Liver (tissue), 8 donors: ENCODE measurements at regions not wholly inside any gene's neighbourhood (a gene's known extent, or its start where the extent isn't known, plus 50 kb on each side); places are given as distances from the start of the nearest gene placed in this dataset.

Experiments
- DNase-seq: peaks from one replicate; pipeline ENCODE4 v3.0.0-alpha.2; 2017; ENCODE audit warnings: low spot score
- H3K27ac ChIP-seq, 2 donors: one replicate each; pipeline ENCODE4 v1.7.0; 2013; ENCODE audit warnings: inconsistent platforms in 2 of 2, low read length in 2 of 2, control low read depth in 1 of 2, low read depth in 1 of 2, mild to moderate bottlenecking in 1 of 2
- H3K27me3 ChIP-seq, 4 donors: one replicate each; pipeline versions ENCODE4 v1.6.1 to v1.7.0; 2013; ENCODE audit warnings: low read length in 3 of 4, inconsistent platforms in 1 of 4, mild to moderate bottlenecking in 1 of 4, moderate library complexity in 1 of 4; ENCODE audit not compliant: control insufficient read depth in 4 of 4, insufficient read depth in 4 of 4
- H3K36me3 ChIP-seq, 4 donors: one replicate each; pipeline versions ENCODE4 v1.6.1 to v1.7.0; 2013; ENCODE audit warnings: low read length in 3 of 4, mild to moderate bottlenecking in 3 of 4, low read depth in 1 of 4, moderate library complexity in 1 of 4; ENCODE audit not compliant: control insufficient read depth in 4 of 4, insufficient read depth in 3 of 4
- H3K4me1 ChIP-seq, 4 donors: one replicate each; pipeline versions ENCODE4 v1.6.1 to v1.7.0; 2013; ENCODE audit warnings: low read length in 3 of 4, mild to moderate bottlenecking in 3 of 4, moderate library complexity in 1 of 4; ENCODE audit not compliant: control insufficient read depth in 4 of 4, insufficient read depth in 4 of 4
- H3K4me3 ChIP-seq, 3 donors: one replicate each; pipeline versions ENCODE4 v1.6.1 to v1.7.0; 2013; ENCODE audit warnings: low read length in 3 of 3, control low read depth in 1 of 3, low read depth in 1 of 3, mild to moderate bottlenecking in 1 of 3
- H3K9ac ChIP-seq, 2 donors: one replicate each; pipeline ENCODE4 v1.7.0; 2013; ENCODE audit warnings: low read length in 2 of 2, mild to moderate bottlenecking in 2 of 2, moderate library complexity in 2 of 2, control low read depth in 1 of 2, low read depth in 1 of 2
- H3K9me3 ChIP-seq, 4 donors: one replicate each; pipeline versions ENCODE4 v1.6.1 to v1.7.0; 2013; ENCODE audit warnings: low read length in 3 of 4; ENCODE audit not compliant: control insufficient read depth in 4 of 4
- EGR1 ChIP-seq, 2 donors: IDR thresholded peaks; 2 replicates each; pipeline ENCODE4 v1.6.1; 2016 to 2018; ENCODE audit warnings: antibody characterized with exemption in 2 of 2, low read depth in 2 of 2
- FOXA1 ChIP-seq: IDR thresholded peaks from 2 replicates; pipeline ENCODE4 v1.6.1; 2016; ENCODE audit warnings: antibody characterized with exemption
- FOXA2 ChIP-seq: IDR thresholded peaks from 2 replicates; pipeline ENCODE4 v1.6.1; 2016; ENCODE audit warnings: antibody characterized with exemption
- GABPA ChIP-seq, 2 donors: IDR thresholded peaks in 1 of 2; conservative IDR thresholded peaks in 1 of 2; 2 replicates each; pipeline ENCODE4 v1.6.1; 2016; ENCODE audit warnings: antibody characterized with exemption in 2 of 2, mild to moderate bottlenecking in 1 of 2, moderate library complexity in 1 of 2
- HNF4A ChIP-seq, 2 donors: conservative IDR thresholded peaks; 2 replicates each; pipeline ENCODE4 v1.6.1; 2016; ENCODE audit warnings: antibody characterized with exemption in 2 of 2, mild to moderate bottlenecking in 2 of 2
- HNF4G ChIP-seq: IDR thresholded peaks from 2 replicates; pipeline ENCODE4 v1.6.1; 2016; ENCODE audit warnings: antibody characterized with exemption
- JUND ChIP-seq, 2 donors: IDR thresholded peaks; 2 replicates each; pipeline ENCODE4 v1.6.1; 2016; ENCODE audit warnings: antibody characterized with exemption in 2 of 2
- NR2F2 ChIP-seq: IDR thresholded peaks from 2 replicates; pipeline ENCODE4 v1.6.1; 2016; ENCODE audit warnings: antibody characterized with exemption
- RAD21 ChIP-seq, 2 donors: IDR thresholded peaks; 2 replicates each; pipeline ENCODE4 v1.6.1; 2016; ENCODE audit warnings: antibody characterized with exemption in 2 of 2, mild to moderate bottlenecking in 2 of 2
- RXRA ChIP-seq, 2 donors: IDR thresholded peaks; 2 replicates each; pipeline ENCODE4 v1.6.1; 2017 to 2018; ENCODE audit warnings: antibody characterized with exemption in 2 of 2, mild to moderate bottlenecking in 1 of 2
- SP1 ChIP-seq: IDR thresholded peaks from 2 replicates; pipeline ENCODE4 v1.6.1; 2018; ENCODE audit warnings: antibody characterized with exemption, mild to moderate bottlenecking
- TAF1 ChIP-seq: conservative IDR thresholded peaks from 2 replicates; pipeline ENCODE4 v1.6.1; 2016; ENCODE audit warnings: antibody characterized with exemption, mild to moderate bottlenecking
- YY1 ChIP-seq: IDR thresholded peaks from 2 replicates; pipeline ENCODE4 v1.6.1; 2016; ENCODE audit warnings: antibody characterized with exemption, mild to moderate bottlenecking
- WGBS: extraction: QIAGEN DNeasy Blood & Tissue Kit; methylation state at CpG from one replicate; pipeline ENCODE4 v1.1.7; 2013; 5-methylcytosine and 5-hydroxymethylcytosine counted together
- TF ChIP-seq, protein P1 (sequence below): IDR thresholded peaks from 2 replicates; pipeline ENCODE4 v1.6.1; 2016; ENCODE audit warnings: antibody characterized with exemption
- TF ChIP-seq, protein P2 (sequence below): fragments of 150-350 bp; IDR thresholded peaks from 2 replicates; pipeline ENCODE4 v1.5.1; 2017; ENCODE audit warnings: improper control_type of control experiment, low read depth, low read length; ENCODE audit not compliant: missing input control
- TF ChIP-seq, protein P3 (sequence below): IDR thresholded peaks from 2 replicates; pipeline ENCODE4 v1.6.1; 2016; ENCODE audit warnings: antibody characterized with exemption, mild to moderate bottlenecking
- TF ChIP-seq, protein P4 (sequence below): IDR thresholded peaks from 2 replicates; pipeline ENCODE4 v1.6.1; 2016; ENCODE audit warnings: antibody characterized with exemption
- TF ChIP-seq, protein P5 (sequence below): IDR thresholded peaks from 2 replicates; pipeline ENCODE4 v1.6.1; 2016; ENCODE audit warnings: antibody characterized with exemption
- donor health status: healthy.
- donor health status: healthy.
- donor health status: healthy.
- donor health status: healthy.
- donor health status: healthy.

DNA sequence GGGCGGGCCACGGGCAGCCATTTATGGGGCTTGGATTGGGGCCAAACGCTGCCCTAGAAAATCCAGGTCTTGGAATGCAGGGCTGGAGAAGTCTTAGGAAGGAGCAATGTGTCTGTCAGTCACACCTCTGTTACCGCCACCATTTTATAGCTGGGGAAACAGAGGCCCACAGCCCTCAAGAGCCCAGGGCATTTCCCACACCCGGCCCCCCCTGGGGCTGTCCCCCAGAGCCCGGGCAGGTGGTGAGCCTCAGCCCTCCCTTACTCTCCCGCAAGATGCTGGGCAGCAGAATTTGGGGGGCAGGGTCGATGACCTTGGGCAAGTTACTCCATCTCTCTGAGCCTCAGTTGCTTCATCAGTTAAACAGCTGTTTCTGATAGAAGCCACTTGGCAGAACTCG, 508.2 kb downstream of the SHQ1 start:
- WGBS = 86% methylated on average over 9 of the region's 9 CpGs
- TF ChIP-seq, protein P1, sequence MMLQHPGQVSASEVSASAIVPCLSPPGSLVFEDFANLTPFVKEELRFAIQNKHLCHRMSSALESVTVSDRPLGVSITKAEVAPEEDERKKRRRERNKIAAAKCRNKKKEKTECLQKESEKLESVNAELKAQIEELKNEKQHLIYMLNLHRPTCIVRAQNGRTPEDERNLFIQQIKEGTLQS = no peak
- no peak for TF ChIP-seq RAD21 (IDR thresholded peaks at IDR 0.05)
- TF ChIP-seq HNF4G = no peak
- TF ChIP-seq GABPA (IDR thresholded peaks at IDR 0.05 in 1 of 2, conservative IDR thresholded peaks at IDR 0.05 in 1 of 2) = no peak
- TF ChIP-seq, protein P2, sequence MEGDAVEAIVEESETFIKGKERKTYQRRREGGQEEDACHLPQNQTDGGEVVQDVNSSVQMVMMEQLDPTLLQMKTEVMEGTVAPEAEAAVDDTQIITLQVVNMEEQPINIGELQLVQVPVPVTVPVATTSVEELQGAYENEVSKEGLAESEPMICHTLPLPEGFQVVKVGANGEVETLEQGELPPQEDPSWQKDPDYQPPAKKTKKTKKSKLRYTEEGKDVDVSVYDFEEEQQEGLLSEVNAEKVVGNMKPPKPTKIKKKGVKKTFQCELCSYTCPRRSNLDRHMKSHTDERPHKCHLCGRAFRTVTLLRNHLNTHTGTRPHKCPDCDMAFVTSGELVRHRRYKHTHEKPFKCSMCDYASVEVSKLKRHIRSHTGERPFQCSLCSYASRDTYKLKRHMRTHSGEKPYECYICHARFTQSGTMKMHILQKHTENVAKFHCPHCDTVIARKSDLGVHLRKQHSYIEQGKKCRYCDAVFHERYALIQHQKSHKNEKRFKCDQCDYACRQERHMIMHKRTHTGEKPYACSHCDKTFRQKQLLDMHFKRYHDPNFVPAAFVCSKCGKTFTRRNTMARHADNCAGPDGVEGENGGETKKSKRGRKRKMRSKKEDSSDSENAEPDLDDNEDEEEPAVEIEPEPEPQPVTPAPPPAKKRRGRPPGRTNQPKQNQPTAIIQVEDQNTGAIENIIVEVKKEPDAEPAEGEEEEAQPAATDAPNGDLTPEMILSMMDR = no peak
- TF ChIP-seq YY1 = no peak
- no peak for TF ChIP-seq RXRA (IDR thresholded peaks at IDR 0.05)
- TF ChIP-seq, protein P3, sequence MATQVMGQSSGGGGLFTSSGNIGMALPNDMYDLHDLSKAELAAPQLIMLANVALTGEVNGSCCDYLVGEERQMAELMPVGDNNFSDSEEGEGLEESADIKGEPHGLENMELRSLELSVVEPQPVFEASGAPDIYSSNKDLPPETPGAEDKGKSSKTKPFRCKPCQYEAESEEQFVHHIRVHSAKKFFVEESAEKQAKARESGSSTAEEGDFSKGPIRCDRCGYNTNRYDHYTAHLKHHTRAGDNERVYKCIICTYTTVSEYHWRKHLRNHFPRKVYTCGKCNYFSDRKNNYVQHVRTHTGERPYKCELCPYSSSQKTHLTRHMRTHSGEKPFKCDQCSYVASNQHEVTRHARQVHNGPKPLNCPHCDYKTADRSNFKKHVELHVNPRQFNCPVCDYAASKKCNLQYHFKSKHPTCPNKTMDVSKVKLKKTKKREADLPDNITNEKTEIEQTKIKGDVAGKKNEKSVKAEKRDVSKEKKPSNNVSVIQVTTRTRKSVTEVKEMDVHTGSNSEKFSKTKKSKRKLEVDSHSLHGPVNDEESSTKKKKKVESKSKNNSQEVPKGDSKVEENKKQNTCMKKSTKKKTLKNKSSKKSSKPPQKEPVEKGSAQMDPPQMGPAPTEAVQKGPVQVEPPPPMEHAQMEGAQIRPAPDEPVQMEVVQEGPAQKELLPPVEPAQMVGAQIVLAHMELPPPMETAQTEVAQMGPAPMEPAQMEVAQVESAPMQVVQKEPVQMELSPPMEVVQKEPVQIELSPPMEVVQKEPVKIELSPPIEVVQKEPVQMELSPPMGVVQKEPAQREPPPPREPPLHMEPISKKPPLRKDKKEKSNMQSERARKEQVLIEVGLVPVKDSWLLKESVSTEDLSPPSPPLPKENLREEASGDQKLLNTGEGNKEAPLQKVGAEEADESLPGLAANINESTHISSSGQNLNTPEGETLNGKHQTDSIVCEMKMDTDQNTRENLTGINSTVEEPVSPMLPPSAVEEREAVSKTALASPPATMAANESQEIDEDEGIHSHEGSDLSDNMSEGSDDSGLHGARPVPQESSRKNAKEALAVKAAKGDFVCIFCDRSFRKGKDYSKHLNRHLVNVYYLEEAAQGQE = no peak
- TF ChIP-seq EGR1 (IDR thresholded peaks at IDR 0.05; ENCODE audit: low read depth in 2 of 2) = no peak
- no peak for TF ChIP-seq SP1
- no peak for TF ChIP-seq FOXA2
- TF ChIP-seq, protein P4, sequence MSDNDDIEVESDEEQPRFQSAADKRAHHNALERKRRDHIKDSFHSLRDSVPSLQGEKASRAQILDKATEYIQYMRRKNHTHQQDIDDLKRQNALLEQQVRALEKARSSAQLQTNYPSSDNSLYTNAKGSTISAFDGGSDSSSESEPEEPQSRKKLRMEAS = no peak
- TF ChIP-seq, protein P5, sequence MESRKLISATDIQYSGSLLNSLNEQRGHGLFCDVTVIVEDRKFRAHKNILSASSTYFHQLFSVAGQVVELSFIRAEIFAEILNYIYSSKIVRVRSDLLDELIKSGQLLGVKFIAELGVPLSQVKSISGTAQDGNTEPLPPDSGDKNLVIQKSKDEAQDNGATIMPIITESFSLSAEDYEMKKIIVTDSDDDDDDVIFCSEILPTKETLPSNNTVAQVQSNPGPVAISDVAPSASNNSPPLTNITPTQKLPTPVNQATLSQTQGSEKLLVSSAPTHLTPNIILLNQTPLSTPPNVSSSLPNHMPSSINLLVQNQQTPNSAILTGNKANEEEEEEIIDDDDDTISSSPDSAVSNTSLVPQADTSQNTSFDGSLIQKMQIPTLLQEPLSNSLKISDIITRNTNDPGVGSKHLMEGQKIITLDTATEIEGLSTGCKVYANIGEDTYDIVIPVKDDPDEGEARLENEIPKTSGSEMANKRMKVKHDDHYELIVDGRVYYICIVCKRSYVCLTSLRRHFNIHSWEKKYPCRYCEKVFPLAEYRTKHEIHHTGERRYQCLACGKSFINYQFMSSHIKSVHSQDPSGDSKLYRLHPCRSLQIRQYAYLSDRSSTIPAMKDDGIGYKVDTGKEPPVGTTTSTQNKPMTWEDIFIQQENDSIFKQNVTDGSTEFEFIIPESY = no peak
- no peak for TF ChIP-seq NR2F2
- no peak for TF ChIP-seq TAF1
- no peak for TF ChIP-seq HNF4A (conservative IDR thresholded peaks at IDR 0.05)
- TF ChIP-seq JUND (IDR thresholded peaks at IDR 0.05) = no peak
- TF ChIP-seq FOXA1 = no peak
- Histone ChIP-seq H3K27me3 (no peaks in the 10 kb centered on the region), H3K9me3 (no peaks in the 10 kb centered on the region), H3K4me1 (peaks cover 0 to 3% (median 0%) of the 10 kb centered on the region in 4 donors), H3K27ac (no peak overlapping the region), H3K36me3 (no peaks in the 10 kb centered on the region), H3K9ac (no peak overlapping the region), H3K4me3 (no peak overlapping the region)
- no peak for DNase-seq
